HepG2 (cell line): ENCODE measurements at regions not wholly inside any gene's neighbourhood (a gene's known extent, or its start where the extent isn't known, plus 50 kb on each side); places are given as distances from the start of the nearest gene placed in this dataset.

Experiments
- FOXJ3 ChIP-seq: sonication (generic); formaldehyde crosslinking; IDR thresholded peaks from 2 replicates; pipeline ENCODE4 v1.4.0; 2020; ENCODE audit warnings: missing genetic modification reagents, mild to moderate bottlenecking, borderline replicate concordance
- GLI4 ChIP-seq: sonication (generic); formaldehyde crosslinking; IDR thresholded peaks from 2 replicates; pipeline ENCODE4 v1.5.1; 2020; ENCODE audit warnings: missing genetic modification reagents, mild to moderate bottlenecking, moderate library complexity, borderline replicate concordance
- KDM3A ChIP-seq: IDR thresholded peaks from 2 replicates; pipeline ENCODE4 v1.6.1; 2018; ENCODE audit warnings: low read depth, missing compliant biosample characterization
- KMT2A ChIP-seq: sonication (generic); formaldehyde crosslinking; IDR thresholded peaks from 2 replicates; pipeline ENCODE4 v1.4.0; 2020; ENCODE audit warnings: missing genetic modification reagents
- MEIS1 ChIP-seq: sonication (generic); formaldehyde crosslinking; IDR thresholded peaks from 2 replicates; pipeline ENCODE4 v1.9.0; 2021; ENCODE audit warnings: mild to moderate bottlenecking, missing genetic modification reagents, moderate library complexity, borderline replicate concordance
- NFE2 ChIP-seq: sonication (generic); formaldehyde crosslinking; IDR thresholded peaks from 2 replicates; pipeline ENCODE4 v1.4.0; 2020; ENCODE audit warnings: missing genetic modification reagents
- RBM39 ChIP-seq: fragments of 200-400 bp; formaldehyde crosslinking; IDR thresholded peaks from one replicate; pipeline ENCODE4 v1.6.1; 2018; ENCODE audit warnings: antibody characterized with exemption, mild to moderate bottlenecking, low read depth, low read length; ENCODE audit not compliant: poor library complexity, severe bottlenecking
- ZNF746 ChIP-seq: sonication (generic); formaldehyde crosslinking; IDR thresholded peaks from 2 replicates; pipeline ENCODE4 v1.8.0; 2022; ENCODE audit warnings: mild to moderate bottlenecking, missing genetic modification reagents
- ZNF891 ChIP-seq: sonication (generic); formaldehyde crosslinking; IDR thresholded peaks from 2 replicates; pipeline ENCODE4 v1.5.0; 2020; ENCODE audit warnings: mild to moderate bottlenecking, missing genetic modification reagents
- TF ChIP-seq, protein P1 (sequence below): sonication (generic); formaldehyde crosslinking; IDR thresholded peaks from 2 replicates; pipeline ENCODE4 v1.4.0; 2020; ENCODE audit warnings: missing genetic modification reagents, mild to moderate bottlenecking, borderline replicate concordance
- TF ChIP-seq, protein P2 (sequence below): sonication (generic); formaldehyde crosslinking; IDR thresholded peaks from 2 replicates; pipeline ENCODE4 v1.5.0; 2020; ENCODE audit warnings: missing genetic modification reagents

DNA sequence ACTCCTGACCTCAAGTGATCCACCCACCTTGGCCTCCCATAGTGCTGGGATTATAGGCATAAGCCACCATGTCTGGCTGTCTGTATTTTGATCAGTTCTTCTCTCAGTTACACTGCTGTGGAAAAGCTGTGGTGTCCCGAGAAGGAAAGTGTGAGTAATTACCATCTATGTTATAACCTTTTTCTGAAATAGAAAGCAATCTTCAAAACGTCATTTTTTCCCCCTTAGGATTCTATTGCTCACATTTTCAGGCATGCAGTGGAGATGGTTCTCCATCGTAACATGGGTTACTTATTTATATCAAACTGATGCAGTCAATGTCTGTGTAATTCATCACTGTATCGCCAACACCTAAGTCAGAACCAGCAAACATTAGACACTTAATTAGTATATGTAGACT is 103.5 kb upstream of the FAM3C start:
- TF ChIP-seq KMT2A (no peak), RBM39 (no peak), FOXJ3 (CRISPR knock-in tag) (no peak), NFE2 (CRISPR knock-in tag) (no peak), ZNF891 (CRISPR knock-in tag) (no peak), KDM3A (CRISPR knock-in tag) (no peak), GLI4 (no peak), MEIS1 (no peak), ZNF746 (no peak)
- TF ChIP-seq, protein P1, sequence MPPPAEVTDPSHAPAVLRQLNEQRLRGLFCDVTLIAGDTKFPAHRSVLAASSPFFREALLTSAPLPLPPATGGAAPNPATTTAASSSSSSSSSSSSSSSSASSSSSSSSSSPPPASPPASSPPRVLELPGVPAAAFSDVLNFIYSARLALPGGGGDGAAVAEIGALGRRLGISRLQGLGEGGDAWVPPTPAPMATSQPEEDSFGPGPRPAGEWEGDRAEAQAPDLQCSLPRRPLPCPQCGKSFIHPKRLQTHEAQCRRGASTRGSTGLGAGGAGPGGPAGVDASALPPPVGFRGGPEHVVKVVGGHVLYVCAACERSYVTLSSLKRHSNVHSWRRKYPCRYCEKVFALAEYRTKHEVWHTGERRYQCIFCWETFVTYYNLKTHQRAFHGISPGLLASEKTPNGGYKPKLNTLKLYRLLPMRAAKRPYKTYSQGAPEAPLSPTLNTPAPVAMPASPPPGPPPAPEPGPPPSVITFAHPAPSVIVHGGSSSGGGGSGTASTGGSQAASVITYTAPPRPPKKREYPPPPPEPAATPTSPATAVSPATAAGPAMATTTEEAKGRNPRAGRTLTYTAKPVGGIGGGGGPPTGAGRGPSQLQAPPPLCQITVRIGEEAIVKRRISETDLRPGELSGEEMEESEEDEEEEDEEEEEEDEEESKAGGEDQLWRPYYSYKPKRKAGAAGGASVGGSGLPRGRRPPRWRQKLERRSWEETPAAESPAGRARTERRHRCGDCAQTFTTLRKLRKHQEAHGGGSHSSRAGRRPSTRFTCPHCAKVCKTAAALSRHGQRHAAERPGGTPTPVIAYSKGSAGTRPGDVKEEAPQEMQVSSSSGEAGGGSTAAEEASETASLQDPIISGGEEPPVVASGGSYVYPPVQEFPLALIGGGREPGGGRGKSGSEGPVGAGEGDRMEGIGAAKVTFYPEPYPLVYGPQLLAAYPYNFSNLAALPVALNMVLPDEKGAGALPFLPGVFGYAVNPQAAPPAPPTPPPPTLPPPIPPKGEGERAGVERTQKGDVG (CRISPR knock-in tag): no peak
- TF ChIP-seq, protein P2, sequence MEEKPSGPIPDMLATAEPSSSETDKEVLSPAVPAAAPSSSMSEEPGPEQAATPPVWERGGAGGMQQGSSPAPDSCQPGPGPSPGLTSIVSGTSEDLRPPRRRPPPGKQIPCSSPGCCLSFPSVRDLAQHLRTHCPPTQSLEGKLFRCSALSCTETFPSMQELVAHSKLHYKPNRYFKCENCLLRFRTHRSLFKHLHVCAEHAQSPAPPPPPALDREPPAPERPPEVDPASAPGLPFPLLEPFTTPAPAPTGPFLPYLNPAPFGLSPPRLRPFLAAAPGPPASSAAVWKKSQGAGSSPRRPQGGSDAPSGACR (CRISPR knock-in tag): no peak
